DND-41 (cell line): ENCODE measurements at regions not wholly inside any gene's neighbourhood (a gene's known extent, or its start where the extent isn't known, plus 50 kb on each side); places are given as distances from the start of the nearest gene placed in this dataset.

Experiments
- CTCF ChIP-seq: IDR thresholded peaks from 2 replicates; pipeline ENCODE4 v1.5.1; 2012; ENCODE audit warnings: borderline replicate concordance, low read length, moderate library complexity, mild to moderate bottlenecking; ENCODE audit not compliant: poor library complexity, severe bottlenecking; ENCODE audit errors: extremely low read depth
- EZH2 ChIP-seq: IDR thresholded peaks from 3 replicates; pipeline ENCODE4 v1.6.1; 2012; ENCODE audit warnings: borderline replicate concordance, low read depth, mild to moderate bottlenecking, moderate library complexity, low read length, inconsistent platforms; ENCODE audit not compliant: severe bottlenecking

- TF ChIP-seq EZH2 (no peak), CTCF (no peak)
Observed at GRCh38 chr2:129404000-129404685, 575.3 kb upstream of the RAB6C start.
